ENCODE measurements at regions not wholly inside any gene's neighbourhood (a gene's known extent, or its start where the extent isn't known, plus 50 kb on each side); places are given as distances from the start of the nearest gene placed in this dataset.
"Not testable (repeated sequence)": the region's sequence is repeated elsewhere in the genome, so short reads cannot be mapped to it uniquely, and the experiment has no call there.

GRCh38 chr14:106280876-106281275 is 754.5 kb downstream of the TMEM121 start:
- H3K4me3 ChIP-seq (ENCODE audit: low read depth in 1 of 2, low read length in 2 of 2): no peak overlapping the region
- H3K9me3 ChIP-seq (ENCODE audit: control insufficient read depth in 1 of 2, low read length in 2 of 2): no peaks in the 10 kb centered on the region
- H3K27ac ChIP-seq (ENCODE audit: low read length): no peak overlapping the region
- no peaks in the 10 kb centered on the region for H3K27me3 ChIP-seq (ENCODE audit: low read depth, low read length)
- H3K36me3 ChIP-seq (ENCODE audit: control insufficient read depth in 1 of 2, insufficient read depth in 2 of 2, low read length in 2 of 2): no peaks in the 10 kb centered on the region
- H3K4me1 ChIP-seq (ENCODE audit: control insufficient read depth in 1 of 2, insufficient read depth in 2 of 2, low read length in 2 of 2): no peaks in the 10 kb centered on the region

DNA sequence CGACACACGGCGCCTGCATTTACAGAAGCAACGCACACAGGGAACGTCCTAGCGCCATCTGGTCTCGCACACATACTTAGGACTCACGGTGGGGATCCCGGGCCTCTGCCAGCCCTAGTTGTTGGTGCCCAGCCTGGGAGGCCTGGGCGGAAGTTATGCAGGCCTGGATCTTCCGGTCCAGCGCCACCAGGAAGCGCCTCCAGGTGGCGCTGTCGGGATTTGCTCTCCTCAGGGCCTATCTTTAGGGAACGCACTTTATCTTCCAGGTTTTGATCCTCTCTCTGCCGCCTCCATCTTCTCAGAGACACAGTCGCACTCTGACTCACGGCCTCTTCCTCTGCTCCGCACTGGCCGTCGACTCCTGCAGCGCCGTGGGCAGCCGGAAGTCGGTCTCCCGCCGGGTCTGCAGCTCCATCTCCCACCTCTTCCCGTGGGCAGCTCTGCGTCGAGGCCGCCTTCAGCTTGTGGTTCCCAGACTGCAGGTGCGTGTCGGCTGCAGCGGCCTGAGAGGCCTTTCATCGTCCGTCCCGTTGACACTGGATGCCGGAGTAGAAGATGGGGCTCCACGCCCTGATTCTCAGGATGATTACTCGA is 760.4 kb downstream of the TMEM121 start:
- H3K4me3 ChIP-seq (ENCODE audit: low read depth in 1 of 2, low read length in 2 of 2): no peak overlapping the region

GRCh38 chr14:106287506-106287905 is 761.1 kb downstream of the TMEM121 start:
- Histone ChIP-seq H3K36me3 (ENCODE audit: control insufficient read depth in 1 of 2, insufficient read depth in 2 of 2, low read length in 2 of 2) (no peaks in the 10 kb centered on the region), H3K4me1 (ENCODE audit: control insufficient read depth in 1 of 2, insufficient read depth in 2 of 2, low read length in 2 of 2) (no peaks in the 10 kb centered on the region), H3K9me3 (ENCODE audit: control insufficient read depth in 1 of 2, low read length in 2 of 2) (no peaks in the 10 kb centered on the region), H3K4me3 (ENCODE audit: low read depth in 1 of 2, low read length in 2 of 2) (no peak overlapping the region), H3K27me3 (ENCODE audit: low read depth, low read length) (no peaks in the 10 kb centered on the region), H3K27ac (ENCODE audit: low read length) (no peak overlapping the region)

More for the DNA sequence above, 760.4 kb downstream of the TMEM121 start:
- H3K4me1 ChIP-seq (ENCODE audit: control insufficient read depth in 1 of 2, insufficient read depth in 2 of 2, low read length in 2 of 2): no peaks in the 10 kb centered on the region
- no peak overlapping the region for H3K27ac ChIP-seq (ENCODE audit: low read length)
- no peaks in the 10 kb centered on the region for H3K27me3 ChIP-seq (ENCODE audit: low read depth, low read length)
- H3K36me3 ChIP-seq (ENCODE audit: control insufficient read depth in 1 of 2, insufficient read depth in 2 of 2, low read length in 2 of 2): no peaks in the 10 kb centered on the region
- no peaks in the 10 kb centered on the region for H3K9me3 ChIP-seq (ENCODE audit: control insufficient read depth in 1 of 2, low read length in 2 of 2)

- no peak overlapping the region for H3K27ac ChIP-seq (ENCODE audit: low read length)
- no peaks in the 10 kb centered on the region for H3K36me3 ChIP-seq (ENCODE audit: control insufficient read depth in 1 of 2, insufficient read depth in 2 of 2, low read length in 2 of 2)
- H3K4me1 ChIP-seq (ENCODE audit: control insufficient read depth in 1 of 2, insufficient read depth in 2 of 2, low read length in 2 of 2): no peaks in the 10 kb centered on the region
- H3K27me3 ChIP-seq (ENCODE audit: low read depth, low read length): no peaks in the 10 kb centered on the region
- H3K9me3 ChIP-seq (ENCODE audit: control insufficient read depth in 1 of 2, low read length in 2 of 2): no peaks in the 10 kb centered on the region
- no peak overlapping the region for H3K4me3 ChIP-seq (ENCODE audit: low read depth in 1 of 2, low read length in 2 of 2)
Measured at GRCh38 chr14:106291626-106292025, 765.2 kb downstream of the TMEM121 start.

GRCh38 chr14:106294324-106294723 is 767.9 kb downstream of the TMEM121 start:
- H3K9me3 ChIP-seq (ENCODE audit: control insufficient read depth in 1 of 2, low read length in 2 of 2): no peaks in the 10 kb centered on the region
- no peaks in the 10 kb centered on the region for H3K4me1 ChIP-seq (ENCODE audit: control insufficient read depth in 1 of 2, insufficient read depth in 2 of 2, low read length in 2 of 2)
- no peaks in the 10 kb centered on the region for H3K36me3 ChIP-seq (ENCODE audit: control insufficient read depth in 1 of 2, insufficient read depth in 2 of 2, low read length in 2 of 2)
- no peaks in the 10 kb centered on the region for H3K27me3 ChIP-seq (ENCODE audit: low read depth, low read length)
- H3K4me3 ChIP-seq (ENCODE audit: low read depth in 1 of 2, low read length in 2 of 2): no peak overlapping the region
- H3K27ac ChIP-seq (ENCODE audit: low read length): no peak overlapping the region

DNA sequence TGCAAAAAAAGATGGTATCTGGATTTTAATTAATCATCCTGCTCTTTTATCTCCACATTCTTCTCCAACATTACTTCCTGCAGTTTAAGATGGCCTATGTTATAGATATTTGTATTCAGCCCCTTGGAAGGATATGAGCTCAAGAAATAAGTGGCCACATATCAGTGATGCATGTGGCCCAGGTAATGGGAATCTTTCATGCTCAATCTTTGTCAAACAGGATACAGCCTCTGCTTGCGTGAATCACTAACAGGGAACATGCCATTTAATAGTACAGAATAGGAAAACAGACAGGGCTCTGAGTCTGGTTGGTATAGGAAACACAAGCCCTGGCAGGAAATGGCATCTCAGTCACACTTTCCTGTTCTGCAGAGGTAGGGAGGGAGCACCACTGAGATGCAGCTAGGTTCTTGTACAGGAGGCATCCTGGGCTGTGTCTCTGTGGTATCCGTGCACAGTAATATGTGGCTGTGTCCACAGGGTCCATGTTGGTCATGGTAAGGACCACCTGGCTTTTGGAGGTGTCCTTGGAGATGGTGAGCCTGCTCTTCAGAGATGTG is 774.6 kb downstream of the TMEM121 start:
- H3K36me3 ChIP-seq (ENCODE audit: control insufficient read depth in 1 of 2, insufficient read depth in 2 of 2, low read length in 2 of 2); H3K9me3 ChIP-seq (ENCODE audit: control insufficient read depth in 1 of 2, low read length in 2 of 2); H3K27me3 ChIP-seq (ENCODE audit: low read depth, low read length); H3K4me1 ChIP-seq (ENCODE audit: control insufficient read depth in 1 of 2, insufficient read depth in 2 of 2, low read length in 2 of 2); H3K4me3 ChIP-seq (ENCODE audit: low read depth in 1 of 2, low read length in 2 of 2); H3K27ac ChIP-seq (ENCODE audit: low read length): not testable (repeated sequence)

GRCh38 chr14:106301609-106302008 is 775.2 kb downstream of the TMEM121 start:
- not testable (repeated sequence) for H3K27me3 ChIP-seq (ENCODE audit: low read depth, low read length); H3K27ac ChIP-seq (ENCODE audit: low read length); H3K9me3 ChIP-seq (ENCODE audit: control insufficient read depth in 1 of 2, low read length in 2 of 2); H3K4me3 ChIP-seq (ENCODE audit: low read depth in 1 of 2, low read length in 2 of 2); H3K4me1 ChIP-seq (ENCODE audit: control insufficient read depth in 1 of 2, insufficient read depth in 2 of 2, low read length in 2 of 2); H3K36me3 ChIP-seq (ENCODE audit: control insufficient read depth in 1 of 2, insufficient read depth in 2 of 2, low read length in 2 of 2)

- no peaks in the 10 kb centered on the region for H3K27me3 ChIP-seq (ENCODE audit: low read depth, low read length)
- H3K27ac ChIP-seq (ENCODE audit: low read length): no peak overlapping the region
- no peak overlapping the region for H3K4me3 ChIP-seq (ENCODE audit: low read depth in 1 of 2, low read length in 2 of 2)
- no peaks in the 10 kb centered on the region for H3K9me3 ChIP-seq (ENCODE audit: control insufficient read depth in 1 of 2, low read length in 2 of 2)
- H3K36me3 ChIP-seq (ENCODE audit: control insufficient read depth in 1 of 2, insufficient read depth in 2 of 2, low read length in 2 of 2): no peaks in the 10 kb centered on the region
- H3K4me1 ChIP-seq (ENCODE audit: control insufficient read depth in 1 of 2, insufficient read depth in 2 of 2, low read length in 2 of 2): no peaks in the 10 kb centered on the region
Measured at GRCh38 chr14:106302661-106303060, 776.3 kb downstream of the TMEM121 start.

DNA sequence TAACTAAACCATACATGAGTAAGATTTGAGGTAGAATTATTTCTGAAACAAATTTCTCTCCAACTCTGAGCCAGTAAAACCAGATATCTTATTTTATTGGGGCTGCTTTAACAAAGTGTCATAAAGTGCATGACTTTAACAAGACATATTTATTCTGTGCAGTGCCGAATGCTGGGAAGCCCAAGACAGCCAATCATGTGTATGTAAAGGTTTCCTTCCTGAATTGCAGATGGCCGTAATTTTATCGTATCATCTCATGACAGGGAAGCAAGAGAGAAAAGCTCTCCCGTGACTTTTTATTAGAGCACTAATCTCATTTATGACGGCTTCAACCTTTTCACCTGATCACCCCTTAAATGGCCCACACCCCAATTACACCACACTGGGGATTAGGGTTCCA is 777.9 kb downstream of the TMEM121 start:
- H3K4me3 ChIP-seq (ENCODE audit: low read depth in 1 of 2, low read length in 2 of 2): no peak overlapping the region
- no peaks in the 10 kb centered on the region for H3K27me3 ChIP-seq (ENCODE audit: low read depth, low read length)
- no peaks in the 10 kb centered on the region for H3K4me1 ChIP-seq (ENCODE audit: control insufficient read depth in 1 of 2, insufficient read depth in 2 of 2, low read length in 2 of 2)
- H3K36me3 ChIP-seq (ENCODE audit: control insufficient read depth in 1 of 2, insufficient read depth in 2 of 2, low read length in 2 of 2): no peaks in the 10 kb centered on the region
- H3K9me3 ChIP-seq (ENCODE audit: control insufficient read depth in 1 of 2, low read length in 2 of 2): no peaks in the 10 kb centered on the region
- H3K27ac ChIP-seq (ENCODE audit: low read length): no peak overlapping the region

DNA sequence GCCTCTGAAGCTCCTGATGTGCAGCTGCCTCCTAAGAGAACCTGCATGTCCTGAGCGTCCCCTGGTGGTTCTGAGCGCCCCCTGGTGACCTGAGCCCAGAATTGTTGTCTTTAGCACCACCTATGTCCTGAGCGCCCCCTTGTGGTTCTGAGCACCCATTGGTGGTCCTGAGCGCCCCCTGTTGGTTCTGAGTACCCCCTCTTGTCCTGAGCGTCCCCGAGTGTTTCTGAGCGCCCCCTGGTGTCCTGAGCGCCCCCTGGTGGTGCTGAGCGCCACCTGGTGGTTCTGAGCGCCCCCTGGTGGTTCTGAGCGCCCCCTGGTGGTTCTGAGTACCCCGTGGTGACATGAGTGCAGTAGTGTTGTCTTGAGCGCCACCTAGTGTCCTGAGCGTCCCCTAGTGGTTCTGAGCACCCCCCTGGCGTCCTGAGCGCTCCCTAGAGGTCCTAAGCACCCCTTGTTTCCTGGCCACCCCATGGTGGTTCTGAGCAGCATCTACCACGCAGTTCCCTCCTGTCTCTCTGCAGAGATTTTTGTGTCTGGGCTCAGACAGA is 782.5 kb downstream of the TMEM121 start:
- H3K27me3 ChIP-seq (ENCODE audit: low read depth, low read length): no peaks in the 10 kb centered on the region

DNA sequence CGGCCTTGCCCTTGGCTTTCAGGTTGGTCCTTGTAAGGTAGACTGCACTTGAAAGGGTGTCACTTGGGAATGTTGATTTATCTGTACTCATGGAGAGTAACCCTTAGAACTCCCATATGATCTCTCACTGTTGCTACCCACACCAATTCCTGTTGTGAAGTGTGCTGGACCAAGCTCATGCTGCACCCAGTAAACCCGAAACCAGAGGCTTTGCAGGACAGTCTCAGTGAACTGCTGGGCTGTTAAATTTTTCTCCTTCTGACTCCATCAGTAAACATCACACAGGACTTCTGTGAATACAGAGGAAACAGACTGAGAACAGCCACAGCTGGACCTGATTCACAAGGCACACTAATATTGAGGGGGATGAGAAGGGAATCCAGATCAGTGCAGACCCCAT is 783.0 kb downstream of the TMEM121 start:
- no peak overlapping the region for H3K27ac ChIP-seq (ENCODE audit: low read length)
- H3K4me3 ChIP-seq (ENCODE audit: low read depth in 1 of 2, low read length in 2 of 2): no peak overlapping the region
- H3K36me3 ChIP-seq (ENCODE audit: control insufficient read depth in 1 of 2, insufficient read depth in 2 of 2, low read length in 2 of 2): no peaks in the 10 kb centered on the region
- H3K9me3 ChIP-seq (ENCODE audit: control insufficient read depth in 1 of 2, low read length in 2 of 2): no peaks in the 10 kb centered on the region
- no peaks in the 10 kb centered on the region for H3K27me3 ChIP-seq (ENCODE audit: low read depth, low read length)
- H3K4me1 ChIP-seq (ENCODE audit: control insufficient read depth in 1 of 2, insufficient read depth in 2 of 2, low read length in 2 of 2): no peaks in the 10 kb centered on the region

More for the DNA sequence above, 782.5 kb downstream of the TMEM121 start:
- H3K9me3 ChIP-seq (ENCODE audit: control insufficient read depth in 1 of 2, low read length in 2 of 2): no peaks in the 10 kb centered on the region
- no peaks in the 10 kb centered on the region for H3K4me1 ChIP-seq (ENCODE audit: control insufficient read depth in 1 of 2, insufficient read depth in 2 of 2, low read length in 2 of 2)
- no peak overlapping the region for H3K4me3 ChIP-seq (ENCODE audit: low read depth in 1 of 2, low read length in 2 of 2)
- no peaks in the 10 kb centered on the region for H3K36me3 ChIP-seq (ENCODE audit: control insufficient read depth in 1 of 2, insufficient read depth in 2 of 2, low read length in 2 of 2)
- H3K27ac ChIP-seq (ENCODE audit: low read length): no peak overlapping the region

GRCh38 chr14:106315436-106315835 is 789.1 kb downstream of the TMEM121 start:
- Histone ChIP-seq H3K36me3 (ENCODE audit: control insufficient read depth in 1 of 2, insufficient read depth in 2 of 2, low read length in 2 of 2) (no peaks in the 10 kb centered on the region), H3K4me3 (ENCODE audit: low read depth in 1 of 2, low read length in 2 of 2) (no peak overlapping the region), H3K27ac (ENCODE audit: low read length) (no peak overlapping the region), H3K27me3 (ENCODE audit: low read depth, low read length) (no peaks in the 10 kb centered on the region), H3K4me1 (ENCODE audit: control insufficient read depth in 1 of 2, insufficient read depth in 2 of 2, low read length in 2 of 2) (no peaks in the 10 kb centered on the region), H3K9me3 (ENCODE audit: control insufficient read depth in 1 of 2, low read length in 2 of 2) (no peaks in the 10 kb centered on the region)

Measured in muscle layer of duodenum (tissue), 2 donors.